ENCODE measurements at regions not wholly inside any gene's neighbourhood (a gene's known extent, or its start where the extent isn't known, plus 50 kb on each side); places are given as distances from the start of the nearest gene placed in this dataset.

DNA sequence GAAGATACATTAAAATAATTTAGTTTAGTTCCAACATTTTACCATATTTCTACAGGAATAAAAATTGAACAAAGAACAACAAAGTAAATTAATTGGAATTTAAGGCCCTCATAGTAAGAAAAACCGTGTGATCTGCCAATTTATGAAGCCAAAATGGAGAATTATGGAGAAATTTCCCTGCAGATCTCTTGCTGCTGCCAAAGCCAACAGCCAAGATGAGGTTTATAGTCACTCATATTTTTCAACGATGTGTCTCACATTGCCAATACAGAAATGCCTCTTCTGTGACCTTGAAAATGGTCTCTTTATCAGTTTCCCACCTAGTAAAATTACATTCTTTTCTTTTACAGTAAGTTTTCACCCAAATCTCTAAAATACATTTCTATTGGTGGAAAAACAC lies 317.2 kb upstream of the FIGN start:
- TF ChIP-seq POLR2A (IDR thresholded peaks at IDR 0.05): no peak
- TF ChIP-seq, protein P1, sequence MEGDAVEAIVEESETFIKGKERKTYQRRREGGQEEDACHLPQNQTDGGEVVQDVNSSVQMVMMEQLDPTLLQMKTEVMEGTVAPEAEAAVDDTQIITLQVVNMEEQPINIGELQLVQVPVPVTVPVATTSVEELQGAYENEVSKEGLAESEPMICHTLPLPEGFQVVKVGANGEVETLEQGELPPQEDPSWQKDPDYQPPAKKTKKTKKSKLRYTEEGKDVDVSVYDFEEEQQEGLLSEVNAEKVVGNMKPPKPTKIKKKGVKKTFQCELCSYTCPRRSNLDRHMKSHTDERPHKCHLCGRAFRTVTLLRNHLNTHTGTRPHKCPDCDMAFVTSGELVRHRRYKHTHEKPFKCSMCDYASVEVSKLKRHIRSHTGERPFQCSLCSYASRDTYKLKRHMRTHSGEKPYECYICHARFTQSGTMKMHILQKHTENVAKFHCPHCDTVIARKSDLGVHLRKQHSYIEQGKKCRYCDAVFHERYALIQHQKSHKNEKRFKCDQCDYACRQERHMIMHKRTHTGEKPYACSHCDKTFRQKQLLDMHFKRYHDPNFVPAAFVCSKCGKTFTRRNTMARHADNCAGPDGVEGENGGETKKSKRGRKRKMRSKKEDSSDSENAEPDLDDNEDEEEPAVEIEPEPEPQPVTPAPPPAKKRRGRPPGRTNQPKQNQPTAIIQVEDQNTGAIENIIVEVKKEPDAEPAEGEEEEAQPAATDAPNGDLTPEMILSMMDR (IDR thresholded peaks at IDR 0.05): no peak

Data from lower leg skin (tissue), 3 donors.